ENCODE measurements at regions not wholly inside any gene's neighbourhood (a gene's known extent, or its start where the extent isn't known, plus 50 kb on each side); places are given as distances from the start of the nearest gene placed in this dataset.

GRCh38 chr1:242710286-242710685 is 185.8 kb upstream of the PLD5 start:
- TF ChIP-seq ZBTB33 (IDR thresholded peaks at IDR 0.05; ENCODE audit: extremely low read depth, insufficient replicate concordance, low read length), result no peak
- TF ChIP-seq ELF1 (IDR thresholded peaks at IDR 0.05; ENCODE audit: borderline replicate concordance, low read depth), result no peak
- no peak for TF ChIP-seq EZH2phosphoT487 (IDR thresholded peaks at IDR 0.05; ENCODE audit: borderline replicate concordance)
- TF ChIP-seq, protein P1, sequence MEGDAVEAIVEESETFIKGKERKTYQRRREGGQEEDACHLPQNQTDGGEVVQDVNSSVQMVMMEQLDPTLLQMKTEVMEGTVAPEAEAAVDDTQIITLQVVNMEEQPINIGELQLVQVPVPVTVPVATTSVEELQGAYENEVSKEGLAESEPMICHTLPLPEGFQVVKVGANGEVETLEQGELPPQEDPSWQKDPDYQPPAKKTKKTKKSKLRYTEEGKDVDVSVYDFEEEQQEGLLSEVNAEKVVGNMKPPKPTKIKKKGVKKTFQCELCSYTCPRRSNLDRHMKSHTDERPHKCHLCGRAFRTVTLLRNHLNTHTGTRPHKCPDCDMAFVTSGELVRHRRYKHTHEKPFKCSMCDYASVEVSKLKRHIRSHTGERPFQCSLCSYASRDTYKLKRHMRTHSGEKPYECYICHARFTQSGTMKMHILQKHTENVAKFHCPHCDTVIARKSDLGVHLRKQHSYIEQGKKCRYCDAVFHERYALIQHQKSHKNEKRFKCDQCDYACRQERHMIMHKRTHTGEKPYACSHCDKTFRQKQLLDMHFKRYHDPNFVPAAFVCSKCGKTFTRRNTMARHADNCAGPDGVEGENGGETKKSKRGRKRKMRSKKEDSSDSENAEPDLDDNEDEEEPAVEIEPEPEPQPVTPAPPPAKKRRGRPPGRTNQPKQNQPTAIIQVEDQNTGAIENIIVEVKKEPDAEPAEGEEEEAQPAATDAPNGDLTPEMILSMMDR (IDR thresholded peaks at IDR 0.05 in 2 of 3, conservative IDR thresholded peaks at IDR 0.05 in 1 of 3; ENCODE audit: borderline replicate concordance in 1 of 3, insufficient read depth in 1 of 3, low read depth in 2 of 3, low read length in 2 of 3), result no peak
- no peak for TF ChIP-seq EGR1 (IDR thresholded peaks at IDR 0.05; ENCODE audit: low read depth)
- TF ChIP-seq POLR2AphosphoS5 (IDR thresholded peaks at IDR 0.05; ENCODE audit: low read depth, low read length), result no peak
